GM23248 (cell line): ENCODE measurements at regions not wholly inside any gene's neighbourhood (a gene's known extent, or its start where the extent isn't known, plus 50 kb on each side); places are given as distances from the start of the nearest gene placed in this dataset.

ENCODE experiments used
- EZH2 ChIP-seq: fragments of 200-600 bp; sonication (generic); IDR thresholded peaks from 2 replicates; pipeline ENCODE4 v1.6.1; 2018; ENCODE audit warnings: antibody characterized with exemption, mild to moderate bottlenecking; ENCODE audit not compliant: insufficient read depth, poor library complexity, severe bottlenecking
- EZH2phosphoT487 ChIP-seq: fragments of 200-600 bp; sonication (generic); IDR thresholded peaks from 2 replicates; pipeline ENCODE4 v1.6.1; 2018; ENCODE audit warnings: antibody characterized with exemption, moderate library complexity, mild to moderate bottlenecking, low read depth; ENCODE audit not compliant: insufficient read depth

DNA sequence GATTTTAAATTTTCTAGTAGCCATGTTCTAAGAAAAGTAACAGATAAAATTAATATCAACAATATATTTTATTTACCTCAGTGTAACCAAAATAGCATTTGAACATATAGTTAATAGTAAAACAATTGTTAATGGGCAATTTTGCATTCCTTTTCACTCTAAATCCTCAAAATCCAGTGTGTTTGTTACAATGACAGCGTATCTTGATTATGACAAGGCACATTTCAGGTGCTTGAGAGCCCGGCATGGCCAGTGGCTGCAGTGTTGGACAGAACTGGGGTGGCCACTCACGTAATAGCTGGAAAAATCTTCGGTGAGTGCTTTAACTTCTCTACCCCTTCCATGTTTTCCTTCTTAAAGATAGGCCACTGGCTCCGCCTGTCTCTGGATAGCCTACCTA is 248.0 kb upstream of the RREB1 start:
- no peak for TF ChIP-seq EZH2
- TF ChIP-seq EZH2phosphoT487 = no peak
